ENCODE measurements at regions not wholly inside any gene's neighbourhood (a gene's known extent, or its start where the extent isn't known, plus 50 kb on each side); places are given as distances from the start of the nearest gene placed in this dataset.

DNA sequence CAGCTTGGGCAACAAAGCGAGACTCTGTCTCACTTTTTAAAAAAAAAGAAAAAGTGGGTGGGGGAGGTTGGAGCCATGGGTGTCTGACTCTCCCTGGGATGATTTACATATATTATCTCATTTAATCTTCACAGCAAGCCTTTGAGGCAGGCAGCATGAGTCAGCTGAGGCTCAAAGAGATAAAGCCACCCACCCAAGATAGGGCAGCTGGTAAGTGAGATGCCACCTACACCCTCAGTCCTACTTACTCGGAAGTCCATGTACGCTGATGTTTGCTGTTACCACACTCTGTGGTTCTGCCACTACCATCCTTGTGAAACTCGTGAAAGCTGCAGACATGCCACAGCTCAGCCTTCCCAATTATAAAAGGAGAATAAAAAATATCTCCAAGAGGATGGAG lies 142.0 kb upstream of the TSHZ3 start:
- H3K4me3 ChIP-seq = no peak overlapping the region
- no peaks in the 10 kb centered on the region for H3K36me3 ChIP-seq (ENCODE audit: control insufficient read depth in 4 of 4, insufficient read depth in 4 of 4, low read length in 4 of 4)
- no peak overlapping the region for H3K27ac ChIP-seq (ENCODE audit: low read depth in 1 of 2, low read length in 1 of 2)
- H3K4me1 ChIP-seq (ENCODE audit: control insufficient read depth in 5 of 5, insufficient read depth in 5 of 5, low read length in 5 of 5) = no peaks in the 10 kb centered on the region
- DNase-seq (no peak), ATAC-seq (ENCODE audit: insufficient read depth, low FRiP score) (no peak)
- H3K9me3 ChIP-seq (ENCODE audit: control insufficient read depth in 4 of 4, insufficient read depth in 3 of 4, low read length in 3 of 4) = peaks cover 0 to 4% (median 0%) of the 10 kb centered on the region in 4 donors
- TF ChIP-seq, protein P1, sequence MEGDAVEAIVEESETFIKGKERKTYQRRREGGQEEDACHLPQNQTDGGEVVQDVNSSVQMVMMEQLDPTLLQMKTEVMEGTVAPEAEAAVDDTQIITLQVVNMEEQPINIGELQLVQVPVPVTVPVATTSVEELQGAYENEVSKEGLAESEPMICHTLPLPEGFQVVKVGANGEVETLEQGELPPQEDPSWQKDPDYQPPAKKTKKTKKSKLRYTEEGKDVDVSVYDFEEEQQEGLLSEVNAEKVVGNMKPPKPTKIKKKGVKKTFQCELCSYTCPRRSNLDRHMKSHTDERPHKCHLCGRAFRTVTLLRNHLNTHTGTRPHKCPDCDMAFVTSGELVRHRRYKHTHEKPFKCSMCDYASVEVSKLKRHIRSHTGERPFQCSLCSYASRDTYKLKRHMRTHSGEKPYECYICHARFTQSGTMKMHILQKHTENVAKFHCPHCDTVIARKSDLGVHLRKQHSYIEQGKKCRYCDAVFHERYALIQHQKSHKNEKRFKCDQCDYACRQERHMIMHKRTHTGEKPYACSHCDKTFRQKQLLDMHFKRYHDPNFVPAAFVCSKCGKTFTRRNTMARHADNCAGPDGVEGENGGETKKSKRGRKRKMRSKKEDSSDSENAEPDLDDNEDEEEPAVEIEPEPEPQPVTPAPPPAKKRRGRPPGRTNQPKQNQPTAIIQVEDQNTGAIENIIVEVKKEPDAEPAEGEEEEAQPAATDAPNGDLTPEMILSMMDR (IDR thresholded peaks at IDR 0.05; ENCODE audit: control extremely low read depth, extremely low read depth) = no peak
- WGBS, 2 donors = 80 to 86% methylated on average over 4 of the region's 4 CpGs
- no peak overlapping the region for H3K9ac ChIP-seq (ENCODE audit: insufficient read depth in 1 of 2, low read length in 2 of 2)
- H3K27me3 ChIP-seq (ENCODE audit: control insufficient read depth in 3 of 3, insufficient read depth in 3 of 3, low read length in 2 of 3) = no peaks in the 10 kb centered on the region

DNA sequence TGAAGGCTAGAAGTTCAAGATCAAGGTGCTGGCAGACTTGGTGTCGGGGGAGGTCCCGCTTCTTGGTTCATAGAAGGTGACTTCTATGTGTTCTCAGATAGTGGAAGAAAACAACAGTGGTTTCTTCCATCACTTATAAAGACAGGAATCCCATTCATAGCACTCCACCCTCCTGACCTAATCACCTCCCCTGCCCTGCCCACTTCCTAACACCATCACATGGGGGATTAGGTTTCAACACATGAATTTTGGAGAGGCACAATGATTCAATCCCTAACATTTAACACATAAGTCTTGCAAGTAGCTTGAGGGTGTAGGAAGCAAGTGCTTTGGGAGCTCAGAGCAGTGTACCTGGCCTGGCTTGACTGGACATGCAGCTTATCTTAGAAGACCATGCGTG lies 142.8 kb upstream of the TSHZ3 start:
- Histone ChIP-seq H3K4me3 (no peak overlapping the region), H3K27ac (ENCODE audit: low read depth in 1 of 2, low read length in 1 of 2) (no peak overlapping the region), H3K36me3 (ENCODE audit: control insufficient read depth in 4 of 4, insufficient read depth in 4 of 4, low read length in 4 of 4) (no peaks in the 10 kb centered on the region), H3K9ac (ENCODE audit: insufficient read depth in 1 of 2, low read length in 2 of 2) (no peak overlapping the region), H3K9me3 (ENCODE audit: control insufficient read depth in 4 of 4, insufficient read depth in 3 of 4, low read length in 3 of 4) (peaks cover 0 to 4% (median 0%) of the 10 kb centered on the region in 4 donors), H3K27me3 (ENCODE audit: control insufficient read depth in 3 of 3, insufficient read depth in 3 of 3, low read length in 2 of 3) (no peaks in the 10 kb centered on the region), H3K4me1 (ENCODE audit: control insufficient read depth in 5 of 5, insufficient read depth in 5 of 5, low read length in 5 of 5) (no peaks in the 10 kb centered on the region)
- DNase-seq (no peak), ATAC-seq (ENCODE audit: insufficient read depth, low FRiP score) (no peak)
- TF ChIP-seq, protein P1 (IDR thresholded peaks at IDR 0.05; ENCODE audit: control extremely low read depth, extremely low read depth) = no peak
- WGBS, 2 donors = 61 to 81% methylated on average over 3 of the region's 3 CpGs

DNA sequence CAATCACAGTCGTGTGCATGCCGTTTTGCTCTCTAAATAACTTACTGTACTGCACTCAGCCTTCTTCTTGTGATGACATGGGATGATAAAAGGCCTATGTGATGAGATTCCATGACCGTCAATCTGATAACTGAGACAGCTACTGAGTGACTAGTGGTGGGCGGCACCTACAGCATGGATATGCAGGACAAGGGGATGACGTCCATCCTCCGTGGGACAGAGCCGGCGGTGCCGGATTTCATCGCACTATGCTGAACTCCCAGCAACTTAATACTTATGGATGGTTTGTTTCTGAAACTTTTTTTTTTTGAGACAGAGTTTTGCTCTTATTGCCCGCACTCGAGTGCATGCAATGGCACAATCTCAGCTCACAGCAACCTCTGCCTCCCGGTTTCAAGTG lies 146.8 kb upstream of the TSHZ3 start:
- H3K27ac ChIP-seq (ENCODE audit: low read depth in 1 of 2, low read length in 1 of 2) = no peak overlapping the region
- TF ChIP-seq, protein P1 (IDR thresholded peaks at IDR 0.05; ENCODE audit: control extremely low read depth, extremely low read depth) = no peak
- ATAC-seq (ENCODE audit: insufficient read depth, low FRiP score) (no peak), DNase-seq (no peak)
- no peak overlapping the region for H3K9ac ChIP-seq (ENCODE audit: insufficient read depth in 1 of 2, low read length in 2 of 2)
- H3K4me3 ChIP-seq = no peak overlapping the region
- no peaks in the 10 kb centered on the region for H3K27me3 ChIP-seq (ENCODE audit: control insufficient read depth in 3 of 3, insufficient read depth in 3 of 3, low read length in 2 of 3)
- 82 to 87% methylated on average over 13 of the region's 13 CpGs for WGBS, 2 donors
- H3K36me3 ChIP-seq (ENCODE audit: control insufficient read depth in 4 of 4, insufficient read depth in 4 of 4, low read length in 4 of 4) = no peaks in the 10 kb centered on the region
- H3K9me3 ChIP-seq (ENCODE audit: control insufficient read depth in 4 of 4, insufficient read depth in 3 of 4, low read length in 3 of 4) = peaks cover 0 to 2% (median 0%) of the 10 kb centered on the region in 4 donors
- no peaks in the 10 kb centered on the region for H3K4me1 ChIP-seq (ENCODE audit: control insufficient read depth in 5 of 5, insufficient read depth in 5 of 5, low read length in 5 of 5)

DNA sequence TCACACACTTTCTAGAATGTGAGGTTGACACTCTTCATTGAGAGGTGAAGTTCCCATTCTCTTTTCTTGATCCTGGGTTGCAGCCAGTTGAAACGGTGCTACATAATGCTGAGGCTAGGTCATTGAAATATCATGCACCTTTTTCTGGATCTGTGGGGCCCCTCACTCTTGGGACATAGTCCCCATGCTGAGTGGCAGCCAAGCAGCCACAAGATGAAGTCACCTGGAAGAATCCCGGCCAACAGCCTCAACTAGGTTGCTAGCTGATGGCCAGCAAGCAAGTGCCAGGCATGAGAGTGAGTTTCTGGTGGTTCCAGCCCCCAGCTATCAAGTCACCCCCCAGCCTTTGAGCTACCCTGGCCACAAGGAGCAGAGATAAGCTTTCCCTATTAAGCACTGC lies 148.5 kb upstream of the TSHZ3 start:
- TF ChIP-seq, protein P1 (IDR thresholded peaks at IDR 0.05; ENCODE audit: control extremely low read depth, extremely low read depth) = no peak
- no peaks in the 10 kb centered on the region for H3K4me1 ChIP-seq (ENCODE audit: control insufficient read depth in 5 of 5, insufficient read depth in 5 of 5, low read length in 5 of 5)
- H3K9me3 ChIP-seq (ENCODE audit: control insufficient read depth in 4 of 4, insufficient read depth in 3 of 4, low read length in 3 of 4) = no peaks in the 10 kb centered on the region
- no peak overlapping the region for H3K27ac ChIP-seq (ENCODE audit: low read depth in 1 of 2, low read length in 1 of 2)
- ATAC-seq (ENCODE audit: insufficient read depth, low FRiP score) (no peak), DNase-seq (no peak)
- WGBS, 2 donors = 75 to 87% methylated on average over 2 of the region's 2 CpGs
- no peaks in the 10 kb centered on the region for H3K27me3 ChIP-seq (ENCODE audit: control insufficient read depth in 3 of 3, insufficient read depth in 3 of 3, low read length in 2 of 3)
- H3K9ac ChIP-seq (ENCODE audit: insufficient read depth in 1 of 2, low read length in 2 of 2) = no peak overlapping the region
- H3K4me3 ChIP-seq = no peak overlapping the region
- H3K36me3 ChIP-seq (ENCODE audit: control insufficient read depth in 4 of 4, insufficient read depth in 4 of 4, low read length in 4 of 4) = no peaks in the 10 kb centered on the region

All from lung (tissue), 11 donors.